Suprapubic skin (tissue), 3 donors: ENCODE measurements at regions not wholly inside any gene's neighbourhood (a gene's known extent, or its start where the extent isn't known, plus 50 kb on each side); places are given as distances from the start of the nearest gene placed in this dataset.

Experiments used
- POLR2A ChIP-seq, 2 donors: fragments of 450-650 bp; IDR thresholded peaks; one replicate each; pipeline ENCODE4 v1.6.1; 2017; ENCODE audit warnings: antibody characterized with exemption in 2 of 2, mild to moderate bottlenecking in 2 of 2, moderate library complexity in 2 of 2
- TF ChIP-seq, protein P1 (sequence below), 2 donors: fragments of 200-600 bp in 1 of 2; fragments of 450-650 bp in 1 of 2; sonication (generic) in 1 of 2; IDR thresholded peaks; one replicate each; pipeline ENCODE4 v1.5.1; 2016 to 2019; ENCODE audit warnings: antibody characterized with exemption in 2 of 2, mild to moderate bottlenecking in 1 of 2, moderate library complexity in 1 of 2

- TF ChIP-seq, protein P1, sequence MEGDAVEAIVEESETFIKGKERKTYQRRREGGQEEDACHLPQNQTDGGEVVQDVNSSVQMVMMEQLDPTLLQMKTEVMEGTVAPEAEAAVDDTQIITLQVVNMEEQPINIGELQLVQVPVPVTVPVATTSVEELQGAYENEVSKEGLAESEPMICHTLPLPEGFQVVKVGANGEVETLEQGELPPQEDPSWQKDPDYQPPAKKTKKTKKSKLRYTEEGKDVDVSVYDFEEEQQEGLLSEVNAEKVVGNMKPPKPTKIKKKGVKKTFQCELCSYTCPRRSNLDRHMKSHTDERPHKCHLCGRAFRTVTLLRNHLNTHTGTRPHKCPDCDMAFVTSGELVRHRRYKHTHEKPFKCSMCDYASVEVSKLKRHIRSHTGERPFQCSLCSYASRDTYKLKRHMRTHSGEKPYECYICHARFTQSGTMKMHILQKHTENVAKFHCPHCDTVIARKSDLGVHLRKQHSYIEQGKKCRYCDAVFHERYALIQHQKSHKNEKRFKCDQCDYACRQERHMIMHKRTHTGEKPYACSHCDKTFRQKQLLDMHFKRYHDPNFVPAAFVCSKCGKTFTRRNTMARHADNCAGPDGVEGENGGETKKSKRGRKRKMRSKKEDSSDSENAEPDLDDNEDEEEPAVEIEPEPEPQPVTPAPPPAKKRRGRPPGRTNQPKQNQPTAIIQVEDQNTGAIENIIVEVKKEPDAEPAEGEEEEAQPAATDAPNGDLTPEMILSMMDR (IDR thresholded peaks at IDR 0.05), result no peak
- TF ChIP-seq POLR2A (IDR thresholded peaks at IDR 0.05), result no peak
Measured at GRCh38 chr7:145269418-145270161, 433.7 kb upstream of the TPK1 start.
